GM18505 (cell line): ENCODE measurements at regions not wholly inside any gene's neighbourhood (a gene's known extent, or its start where the extent isn't known, plus 50 kb on each side); places are given as distances from the start of the nearest gene placed in this dataset.
"Not testable (repeated sequence)": the region's sequence is repeated elsewhere in the genome, so short reads cannot be mapped to it uniquely, and the experiment has no call there.

Experiments
- ATAC-seq: cut with Tn5 transposase; IDR thresholded peaks from one replicate; pipeline ENCODE4 v1.9.1; 2021; ENCODE audit not compliant: unreplicated experiment
- POLR2A ChIP-seq: IDR thresholded peaks from 4 replicates; pipeline ENCODE4 v1.6.1; 2011; ENCODE audit warnings: borderline replicate concordance; ENCODE audit not compliant: insufficient read depth, insufficient read length; ENCODE audit errors: extremely low read depth

- TF ChIP-seq POLR2A: no peak
- ATAC-seq: no peak
Measured at GRCh38 chr6:56875961-56876360, 78.9 kb upstream of the BEND6 start.

- no peak for TF ChIP-seq POLR2A
- ATAC-seq: no peak
Measured at GRCh38 chr6:56875523-56875922, 79.4 kb upstream of the BEND6 start.

DNA sequence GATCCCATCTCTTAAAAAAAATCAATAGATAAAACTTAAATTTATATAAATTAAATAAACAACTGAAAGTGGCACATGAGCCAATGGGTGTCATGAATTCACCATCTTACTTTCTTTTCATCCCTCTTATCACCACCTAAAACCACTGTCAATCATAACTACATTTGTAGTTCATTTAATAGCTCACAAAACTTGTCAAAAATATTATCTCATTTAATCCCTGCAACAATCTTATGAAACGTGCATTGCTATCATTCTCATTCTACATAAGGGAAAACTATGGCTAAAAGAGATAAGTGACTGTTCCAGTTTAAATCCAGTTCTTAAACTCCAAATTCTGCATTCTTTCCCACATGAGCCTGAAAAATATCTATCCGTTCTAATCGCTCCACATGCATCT lies 80.6 kb upstream of the BEND6 start:
- no peak for ATAC-seq
- TF ChIP-seq POLR2A: no peak

DNA sequence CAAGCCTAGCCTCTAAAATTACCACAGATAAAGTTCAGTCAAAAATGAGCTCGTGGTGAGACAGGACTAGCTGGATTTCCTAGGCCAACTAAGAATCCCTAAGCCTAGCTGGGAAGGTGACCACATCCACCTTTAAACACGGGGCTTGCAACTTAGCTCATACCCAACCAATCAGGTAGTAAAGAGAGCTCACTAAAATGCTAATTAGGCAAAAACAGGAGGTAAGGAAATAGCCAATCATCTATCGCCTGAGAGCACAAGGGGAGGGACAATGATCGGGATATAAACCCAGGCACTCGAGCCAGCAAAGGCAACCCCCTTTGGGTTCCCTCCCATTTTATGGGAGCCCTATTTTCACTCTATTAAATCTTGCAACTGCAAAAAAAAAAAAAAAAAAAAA lies 84.9 kb upstream of the BEND6 start:
- not testable (repeated sequence) for ATAC-seq

DNA sequence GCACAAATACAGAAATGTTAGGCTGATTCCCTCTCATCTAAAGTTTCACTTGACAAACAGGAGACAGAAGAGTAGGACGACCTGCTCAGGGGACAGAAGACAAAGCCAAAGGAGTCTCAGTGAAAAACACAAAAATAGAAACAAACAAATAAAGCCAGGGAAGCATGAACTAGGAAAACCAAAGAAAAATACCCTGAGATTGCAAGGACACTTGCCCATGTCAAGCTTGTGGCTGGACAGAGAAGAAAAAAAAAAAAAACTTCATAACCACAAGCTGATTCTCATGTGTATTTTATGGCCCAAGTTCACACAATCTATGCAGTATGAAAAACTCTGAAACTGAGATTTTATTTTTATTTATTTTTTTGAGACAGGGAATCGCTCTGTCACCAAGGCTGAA lies 85.6 kb upstream of the BEND6 start:
- ATAC-seq: no peak
- TF ChIP-seq POLR2A: no peak

DNA sequence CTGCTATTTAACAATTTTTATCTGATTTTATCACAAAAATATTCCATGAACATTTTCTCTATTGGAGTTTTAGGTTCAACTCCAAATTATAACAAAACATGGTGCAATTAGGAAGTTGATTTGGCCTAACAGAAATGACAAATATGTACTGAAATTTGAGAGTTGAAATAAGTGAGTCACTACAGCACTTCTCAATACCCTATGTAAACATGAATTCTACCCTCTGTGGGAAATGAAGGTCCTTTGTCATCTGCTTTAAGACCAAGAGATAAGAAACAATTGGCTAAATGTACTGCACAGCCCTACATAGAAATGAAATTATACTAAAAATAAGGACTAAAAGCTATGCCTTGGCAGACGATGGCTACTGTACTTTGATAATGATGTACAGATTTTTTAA lies 86.2 kb upstream of the BEND6 start:
- no peak for TF ChIP-seq POLR2A

DNA sequence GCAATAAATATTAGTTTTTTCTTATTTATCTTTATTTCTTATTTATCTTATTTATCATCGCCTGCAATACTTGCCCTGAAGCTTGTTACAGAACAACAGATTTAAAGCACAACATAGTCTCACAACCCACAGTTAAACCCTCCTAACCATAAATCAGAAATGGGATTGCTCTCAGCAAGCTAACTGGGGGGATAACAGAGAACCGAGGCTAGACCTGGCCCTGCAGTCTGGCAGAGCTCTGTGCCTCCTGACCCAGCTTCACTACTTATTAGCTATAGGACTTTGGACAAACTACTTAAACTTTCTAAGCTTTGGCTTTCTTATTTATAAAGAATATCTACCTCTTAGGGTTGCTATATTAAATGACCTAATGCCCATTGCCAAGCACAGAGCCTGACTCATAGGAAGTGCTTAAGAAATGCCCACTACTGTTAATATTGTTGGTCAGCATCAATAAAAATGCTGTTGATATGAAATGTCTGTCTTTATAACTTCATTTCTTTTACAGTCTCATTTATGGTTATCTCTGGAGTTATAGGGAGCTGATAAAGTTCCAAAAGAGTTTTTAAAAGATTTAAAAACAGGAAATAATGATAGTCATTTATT lies 87.9 kb upstream of the BEND6 start:
- no peak for ATAC-seq
- TF ChIP-seq POLR2A: no peak

More for the DNA sequence above, 86.2 kb upstream of the BEND6 start:
- no peak for ATAC-seq

- no peak for ATAC-seq
- no peak for TF ChIP-seq POLR2A
Measured at GRCh38 chr6:56865081-56865875, 89.6 kb upstream of the BEND6 start.

- no peak for ATAC-seq
- no peak for TF ChIP-seq POLR2A
Measured at GRCh38 chr6:56864171-56864616, 90.7 kb upstream of the BEND6 start.

DNA sequence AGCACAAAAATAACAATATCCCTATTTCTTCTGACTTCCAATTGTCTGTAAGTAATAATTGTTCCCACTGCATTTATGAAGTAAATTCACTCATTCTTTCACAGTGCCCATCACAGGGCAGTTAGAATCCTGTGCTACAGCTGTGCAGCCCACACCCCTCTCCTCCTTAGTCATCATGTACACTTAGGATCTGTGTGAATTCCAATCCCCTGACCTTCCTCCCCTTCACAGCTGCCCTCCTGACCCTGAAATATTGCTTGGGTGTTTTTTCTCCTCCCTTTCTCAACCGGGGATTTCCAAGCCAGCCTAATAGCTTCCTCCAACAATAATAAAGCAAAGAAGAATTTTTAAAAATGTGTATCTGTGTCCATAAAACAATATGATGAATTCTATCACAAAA lies 91.5 kb upstream of the BEND6 start:
- no peak for TF ChIP-seq POLR2A
- no peak for ATAC-seq

DNA sequence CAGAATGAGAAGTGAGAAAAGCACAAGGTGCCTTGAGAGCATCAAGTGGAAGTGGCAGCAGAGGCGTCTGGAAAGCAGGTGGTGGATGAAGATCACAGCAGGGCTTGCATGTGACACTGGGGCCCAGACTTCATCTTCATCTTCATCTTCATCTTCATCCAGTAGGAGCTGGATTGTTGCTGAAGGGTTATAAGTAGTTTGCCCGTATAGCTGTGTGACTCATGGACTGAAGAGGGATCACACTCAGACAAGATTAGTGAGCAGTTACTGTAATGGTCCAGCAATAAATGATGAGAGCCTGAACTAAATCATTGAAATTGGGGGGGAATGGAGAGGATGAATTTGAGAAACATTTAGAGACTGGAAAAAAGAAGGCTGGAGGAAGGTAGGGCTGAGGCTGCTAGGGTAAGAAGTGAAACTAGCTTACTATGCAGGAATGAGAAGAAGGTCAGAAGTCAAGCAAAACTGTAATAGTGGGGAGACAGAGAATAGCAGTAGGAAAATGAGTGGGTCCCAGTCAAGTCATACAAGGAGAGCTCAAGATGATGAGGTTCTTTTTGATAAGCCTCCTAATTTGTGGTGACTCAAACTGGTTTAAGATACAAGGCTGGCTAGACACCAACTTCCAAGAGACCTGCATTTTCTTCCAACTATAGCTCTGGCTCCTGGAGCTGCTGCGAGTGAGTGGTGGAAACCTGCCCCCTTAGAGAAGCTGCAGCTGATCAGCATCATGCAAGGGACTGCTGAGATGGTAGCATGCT lies 92.3 kb upstream of the BEND6 start:
- ATAC-seq: no peak
- no peak for TF ChIP-seq POLR2A

- TF ChIP-seq POLR2A: no peak
- no peak for ATAC-seq
Measured at GRCh38 chr6:56860475-56860874, 94.4 kb upstream of the BEND6 start.

DNA sequence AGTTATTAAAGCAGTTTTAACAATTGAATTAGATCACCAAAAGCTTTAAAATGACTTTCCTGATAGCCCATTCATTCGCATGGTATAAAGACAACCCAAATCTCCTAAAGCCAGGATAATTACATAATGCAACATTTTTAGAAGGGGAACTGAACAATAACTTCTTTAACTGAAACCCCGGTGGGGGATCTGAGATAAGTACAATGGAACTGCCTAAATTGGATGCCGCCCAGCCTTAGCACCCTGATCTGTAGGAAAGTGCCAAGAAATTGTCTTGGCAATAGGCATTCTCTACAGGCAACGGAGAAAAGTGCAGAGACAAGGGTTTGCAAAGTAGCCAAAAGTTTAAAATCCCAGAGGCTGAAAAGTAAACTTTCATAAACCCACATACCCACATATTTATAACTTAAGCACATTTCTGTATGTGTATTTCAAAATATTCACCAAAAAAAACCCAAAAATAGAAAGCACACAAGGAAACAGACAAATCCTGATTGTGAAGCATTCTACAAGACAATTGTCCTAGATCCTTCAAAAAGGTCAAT lies 98.8 kb upstream of the BEND6 start:
- ATAC-seq: no peak
- no peak for TF ChIP-seq POLR2A
